DMS53 treated with DMSO at 0.1 percent for 48 hours (cell line): ENCODE measurements at regions not wholly inside any gene's neighbourhood (a gene's known extent, or its start where the extent isn't known, plus 50 kb on each side); places are given as distances from the start of the nearest gene placed in this dataset.

Experiments
- DNase-seq: peaks from one replicate; lab custom pipeline; 2025; ENCODE audit not compliant: unreplicated experiment; lab: John Stamatoyannopoulos, UW

GRCh38 chr9:27864644-27865438, 291.6 kb upstream of the C9orf72 start:
- peak; percentile 17 for DNase-seq

- DNase-seq, result no peak
Measured at GRCh38 chr9:27866741-27867140, 293.5 kb upstream of the C9orf72 start.

- peak; percentile 36 for DNase-seq
Measured at GRCh38 chr9:27870404-27870803, 297.1 kb upstream of the C9orf72 start.

- peak; percentile 2 for DNase-seq
Measured at GRCh38 chr9:27880156-27880555, 306.9 kb upstream of the C9orf72 start.

- no peak for DNase-seq
Measured at GRCh38 chr9:27880635-27881034, 307.4 kb upstream of the C9orf72 start.

- DNase-seq, result peak; percentile 19
Measured at GRCh38 chr9:27888661-27889295, 315.5 kb upstream of the C9orf72 start.

GRCh38 chr9:27924502-27924901, 351.2 kb upstream of the C9orf72 start:
- DNase-seq, result no peak

GRCh38 chr9:27925815-27926214, 352.5 kb upstream of the C9orf72 start:
- no peak for DNase-seq

GRCh38 chr9:27929841-27930240, 356.6 kb upstream of the C9orf72 start:
- no peak for DNase-seq

GRCh38 chr9:27933210-27934025, 360.1 kb upstream of the C9orf72 start:
- DNase-seq, result peak; percentile 69

- DNase-seq, result no peak
Measured at GRCh38 chr9:27934471-27934870, 361.2 kb upstream of the C9orf72 start.

GRCh38 chr9:27939186-27939585, 365.9 kb upstream of the C9orf72 start:
- DNase-seq, result no peak

GRCh38 chr9:27940535-27940934, 367.3 kb upstream of the C9orf72 start:
- no peak for DNase-seq

- no peak for DNase-seq
Measured at GRCh38 chr9:27943501-27943900, 370.2 kb upstream of the C9orf72 start.

GRCh38 chr9:27945386-27945785, 372.1 kb upstream of the C9orf72 start:
- no peak for DNase-seq

- DNase-seq, result no peak
Measured at GRCh38 chr9:27950382-27950781, 377.1 kb upstream of the C9orf72 start.

GRCh38 chr9:27954858-27955257, 381.6 kb upstream of the C9orf72 start:
- DNase-seq, result no peak

GRCh38 chr9:27963836-27964235, 390.6 kb upstream of the C9orf72 start:
- no peak for DNase-seq

GRCh38 chr9:27967210-27967609, 393.9 kb upstream of the C9orf72 start:
- no peak for DNase-seq

GRCh38 chr9:27977931-27978330, 404.6 kb upstream of the C9orf72 start:
- DNase-seq, result no peak

- no peak for DNase-seq
Measured at GRCh38 chr9:27985714-27986113, 412.4 kb upstream of the C9orf72 start.

- no peak for DNase-seq
Measured at GRCh38 chr9:27990524-27990923, 417.2 kb upstream of the C9orf72 start.
